ENCODE measurements at regions not wholly inside any gene's neighbourhood (a gene's known extent, or its start where the extent isn't known, plus 50 kb on each side); places are given as distances from the start of the nearest gene placed in this dataset.

GRCh38 chr1:30816211-30817076, 58.9 kb upstream of the LAPTM5 start:
- intact Hi-C loops (cut with DNase I), result no loop called here
- Histone ChIP-seq H3K4me1 (peaks cover 0 to 20% (median 10%) of the 10 kb centered on the region in 12 donors), H3K9me3 (no peaks in the 10 kb centered on the region), H3K4me3 (no peak overlapping the region), H3K36me3 (no peaks in the 10 kb centered on the region), H3K27ac (peak overlapping the region in 5 of 12 donors; percentile 8 to 77 (median 41)), H3K27me3 (peaks cover 0 to 36% (median 0%) of the 10 kb centered on the region in 9 donors)
- 27 to 35% (median 31%) methylated on average over 14 to 18 of the region's 18 CpGs for WGBS, 4 donors
- TF ChIP-seq CTCF (IDR thresholded peaks at IDR 0.05) (no peak), POLR2A (IDR thresholded peaks at IDR 0.05) (no peak)
- ATAC-seq, result peak; percentile 28 to 87 (median 50)
- DNase-seq, result peak; percentile 54 to 77 (median 71)

- intact Hi-C loops (cut with DNase I), result no loop called here
- peak overlapping the region in 1 of 12 donors; percentile 77 for H3K27ac ChIP-seq
These were observed 58.0 kb upstream of the LAPTM5 start for GRCh38 chr1:30815556-30815955.

GRCh38 chr1:30814292-30814691, 56.7 kb upstream of the LAPTM5 start:
- no peak for TF ChIP-seq POLR2A (IDR thresholded peaks at IDR 0.05)
- no peak for TF ChIP-seq CTCF (IDR thresholded peaks at IDR 0.05)
- intact Hi-C loops (cut with DNase I), result no loop called here

More at GRCh38 chr1:30815556-30815955, 58.0 kb upstream of the LAPTM5 start:
- whole genome bisulfite sequencing, 4 donors, result 90 to 95% (median 93%) methylated on average over 8 of the region's 8 CpGs
- no peak for TF ChIP-seq CTCF (IDR thresholded peaks at IDR 0.05)
- TF ChIP-seq POLR2A (IDR thresholded peaks at IDR 0.05), result no peak
- Histone ChIP-seq H3K4me1 (peaks cover 0 to 18% (median 13%) of the 10 kb centered on the region in 12 donors), H3K27me3 (peaks cover 0 to 39% (median 0%) of the 10 kb centered on the region in 9 donors), H3K9me3 (no peaks in the 10 kb centered on the region), H3K4me3 (no peak overlapping the region), H3K36me3 (no peaks in the 10 kb centered on the region)
- no peak for DNase-seq
- no peak for ATAC-seq

GRCh38 chr1:30812076-30812475, 54.5 kb upstream of the LAPTM5 start:
- intact Hi-C loops (cut with DNase I), result no loop called here
- ATAC-seq (no peak), DNase-seq (no peak)
- Histone ChIP-seq H3K36me3 (no peaks in the 10 kb centered on the region), H3K27ac (no peak overlapping the region), H3K4me3 (no peak overlapping the region), H3K9me3 (no peaks in the 10 kb centered on the region), H3K27me3 (peaks cover 0 to 37% (median 0%) of the 10 kb centered on the region in 9 donors), H3K4me1 (peaks cover 5 to 46% (median 34%) of the 10 kb centered on the region in 12 donors)
- 57 to 68% (median 67%) methylated on average over 3 of the region's 3 CpGs for WGBS, 4 donors
- no peak for TF ChIP-seq CTCF (IDR thresholded peaks at IDR 0.05)
- no peak for TF ChIP-seq POLR2A (IDR thresholded peaks at IDR 0.05)

More at GRCh38 chr1:30814292-30814691, 56.7 kb upstream of the LAPTM5 start:
- H3K27me3 ChIP-seq, result peaks cover 0 to 39% (median 0%) of the 10 kb centered on the region in 9 donors
- no peaks in the 10 kb centered on the region for H3K9me3 ChIP-seq
- no peak for DNase-seq
- no peaks in the 10 kb centered on the region for H3K36me3 ChIP-seq
- peaks cover 2 to 30% (median 24%) of the 10 kb centered on the region in 12 donors for H3K4me1 ChIP-seq
- ATAC-seq, result no peak
- H3K4me3 ChIP-seq, result no peak overlapping the region
- H3K27ac ChIP-seq, result no peak overlapping the region
